GM12872 (cell line): ENCODE measurements at regions not wholly inside any gene's neighbourhood (a gene's known extent, or its start where the extent isn't known, plus 50 kb on each side); places are given as distances from the start of the nearest gene placed in this dataset.

ENCODE experiments used
- TF ChIP-seq, protein P1 (sequence below): IDR thresholded peaks from 3 replicates; pipeline ENCODE4 v1.5.1; 2011; ENCODE audit warnings: low read depth, mild to moderate bottlenecking, low read length, moderate library complexity; ENCODE audit not compliant: insufficient read depth

DNA sequence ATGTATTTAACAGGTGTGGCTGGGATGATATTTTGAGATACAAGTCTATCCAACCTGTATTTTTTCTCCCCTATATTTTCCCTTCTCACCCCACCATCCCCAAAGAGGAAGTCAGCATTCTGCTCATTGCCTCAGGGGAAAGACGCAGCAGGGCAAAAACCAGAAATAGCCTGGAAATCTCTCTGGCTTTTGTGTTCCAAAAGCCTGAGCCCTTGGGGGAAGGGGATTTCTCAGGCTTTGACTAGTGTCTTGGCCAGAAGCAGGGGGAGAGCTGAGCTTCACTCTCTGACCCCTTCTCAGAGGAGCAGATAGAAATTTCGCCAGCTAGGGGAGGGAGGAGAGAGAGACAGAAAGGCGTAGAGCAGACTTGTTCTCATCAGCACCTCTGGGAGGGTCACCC lies 244.7 kb downstream of the RRAGC start:
- TF ChIP-seq, protein P1, sequence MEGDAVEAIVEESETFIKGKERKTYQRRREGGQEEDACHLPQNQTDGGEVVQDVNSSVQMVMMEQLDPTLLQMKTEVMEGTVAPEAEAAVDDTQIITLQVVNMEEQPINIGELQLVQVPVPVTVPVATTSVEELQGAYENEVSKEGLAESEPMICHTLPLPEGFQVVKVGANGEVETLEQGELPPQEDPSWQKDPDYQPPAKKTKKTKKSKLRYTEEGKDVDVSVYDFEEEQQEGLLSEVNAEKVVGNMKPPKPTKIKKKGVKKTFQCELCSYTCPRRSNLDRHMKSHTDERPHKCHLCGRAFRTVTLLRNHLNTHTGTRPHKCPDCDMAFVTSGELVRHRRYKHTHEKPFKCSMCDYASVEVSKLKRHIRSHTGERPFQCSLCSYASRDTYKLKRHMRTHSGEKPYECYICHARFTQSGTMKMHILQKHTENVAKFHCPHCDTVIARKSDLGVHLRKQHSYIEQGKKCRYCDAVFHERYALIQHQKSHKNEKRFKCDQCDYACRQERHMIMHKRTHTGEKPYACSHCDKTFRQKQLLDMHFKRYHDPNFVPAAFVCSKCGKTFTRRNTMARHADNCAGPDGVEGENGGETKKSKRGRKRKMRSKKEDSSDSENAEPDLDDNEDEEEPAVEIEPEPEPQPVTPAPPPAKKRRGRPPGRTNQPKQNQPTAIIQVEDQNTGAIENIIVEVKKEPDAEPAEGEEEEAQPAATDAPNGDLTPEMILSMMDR, result no peak

DNA sequence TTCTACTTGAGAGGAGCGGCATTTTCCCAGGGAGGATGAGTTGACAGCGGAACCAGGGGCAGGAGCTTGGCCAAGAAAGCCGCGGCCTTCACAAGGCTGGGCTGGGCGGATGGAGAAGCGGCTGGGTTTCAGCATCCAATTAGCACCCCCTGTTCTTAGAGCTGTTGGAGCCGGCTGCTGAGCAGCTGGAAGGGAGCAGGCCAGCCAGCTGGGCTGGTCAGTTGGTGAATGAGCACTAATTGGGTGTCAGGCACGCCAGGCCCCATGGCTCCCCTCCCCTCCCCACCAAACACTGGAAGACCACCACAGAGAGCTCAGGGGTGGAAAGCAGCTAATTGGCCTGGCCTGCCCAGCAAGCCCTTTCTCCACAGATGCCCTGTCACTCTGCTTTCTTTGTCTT lies 245.6 kb downstream of the RRAGC start:
- TF ChIP-seq, protein P1, result no peak

DNA sequence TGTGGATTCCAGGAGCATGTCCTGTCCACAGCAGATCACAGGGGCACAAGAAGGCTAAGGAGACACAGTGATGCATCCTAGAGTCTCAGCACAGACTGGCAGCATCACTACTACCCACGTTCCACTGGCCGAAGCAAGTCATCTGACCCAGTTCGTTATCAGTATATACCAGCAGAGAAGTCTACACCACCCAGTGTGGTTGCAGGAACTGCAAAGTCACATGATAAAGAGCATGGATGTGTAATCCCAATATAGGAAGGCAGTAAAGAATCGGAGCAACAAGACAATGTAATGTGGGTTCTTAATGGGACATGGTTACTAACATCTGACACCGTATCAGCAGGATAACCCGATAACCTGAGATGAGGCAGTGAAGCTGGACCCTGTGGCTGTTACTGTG lies 246.6 kb downstream of the RRAGC start:
- TF ChIP-seq, protein P1, result no peak

DNA sequence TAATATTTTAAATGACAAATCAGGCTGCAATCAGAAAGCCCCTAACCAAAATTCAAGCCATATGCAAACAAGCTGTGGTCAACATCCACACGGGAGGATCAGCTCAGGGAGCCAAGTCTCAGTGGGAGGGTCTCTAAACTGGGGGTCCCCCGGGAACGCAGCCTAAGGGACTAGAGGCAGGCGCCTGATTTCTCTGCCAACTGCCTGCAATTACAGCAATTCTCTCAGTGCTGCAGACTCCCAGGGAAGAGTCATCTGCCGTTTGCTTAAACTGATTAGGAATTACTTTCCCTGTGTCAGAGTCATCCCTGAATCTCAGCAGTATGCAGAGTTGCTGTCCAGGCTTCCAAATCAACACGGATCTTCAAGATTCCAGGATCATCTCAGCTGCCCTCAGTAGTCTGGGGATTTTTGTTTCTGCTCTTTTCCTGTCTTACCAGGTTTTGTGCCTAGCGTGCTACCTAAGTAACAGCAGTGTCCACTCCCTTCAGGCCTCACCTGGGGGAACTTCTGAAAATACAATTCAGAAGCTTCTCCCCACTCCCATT lies 247.8 kb downstream of the RRAGC start:
- TF ChIP-seq, protein P1, result no peak

DNA sequence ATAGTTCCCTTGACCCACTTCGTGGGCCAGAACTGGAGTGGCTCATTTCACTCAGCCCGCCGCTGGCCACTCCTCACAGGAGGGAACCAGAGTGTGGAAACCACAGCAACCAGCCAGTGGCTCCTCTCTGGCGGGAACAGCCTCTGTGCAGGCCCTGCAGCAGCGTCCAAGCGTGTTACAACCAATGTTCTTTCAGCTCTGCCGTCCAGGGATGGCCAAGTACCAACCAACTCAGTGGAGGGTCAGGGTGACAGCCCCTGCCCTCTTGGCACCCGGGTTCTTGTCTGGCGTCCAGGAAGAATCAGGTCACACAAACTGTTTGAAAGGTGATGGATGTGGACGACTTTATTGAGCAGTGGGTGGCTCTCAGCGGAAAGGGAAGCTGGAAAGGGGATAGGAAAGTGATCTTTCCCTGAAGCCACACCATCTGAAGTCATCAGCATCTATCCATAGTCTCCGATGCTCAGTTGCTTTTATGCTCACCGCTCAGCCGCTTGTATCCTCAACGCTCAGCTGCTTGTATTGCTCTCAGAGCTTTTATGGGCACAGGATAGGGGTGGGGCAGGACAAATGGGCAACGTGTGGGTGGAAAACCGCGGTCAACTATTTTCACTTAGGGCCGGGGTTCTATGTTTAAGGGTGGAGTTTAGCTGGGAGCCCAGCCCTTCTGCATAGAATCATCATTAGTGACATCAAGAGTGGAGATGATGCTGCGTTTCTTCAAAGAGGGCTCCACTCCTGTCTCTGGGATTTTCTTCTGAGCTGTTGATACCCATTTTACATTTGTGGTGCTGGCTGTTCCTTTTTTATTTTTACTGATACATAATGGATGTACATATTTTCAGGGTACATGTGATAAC lies 250.2 kb downstream of the RRAGC start:
- TF ChIP-seq, protein P1, result no peak

DNA sequence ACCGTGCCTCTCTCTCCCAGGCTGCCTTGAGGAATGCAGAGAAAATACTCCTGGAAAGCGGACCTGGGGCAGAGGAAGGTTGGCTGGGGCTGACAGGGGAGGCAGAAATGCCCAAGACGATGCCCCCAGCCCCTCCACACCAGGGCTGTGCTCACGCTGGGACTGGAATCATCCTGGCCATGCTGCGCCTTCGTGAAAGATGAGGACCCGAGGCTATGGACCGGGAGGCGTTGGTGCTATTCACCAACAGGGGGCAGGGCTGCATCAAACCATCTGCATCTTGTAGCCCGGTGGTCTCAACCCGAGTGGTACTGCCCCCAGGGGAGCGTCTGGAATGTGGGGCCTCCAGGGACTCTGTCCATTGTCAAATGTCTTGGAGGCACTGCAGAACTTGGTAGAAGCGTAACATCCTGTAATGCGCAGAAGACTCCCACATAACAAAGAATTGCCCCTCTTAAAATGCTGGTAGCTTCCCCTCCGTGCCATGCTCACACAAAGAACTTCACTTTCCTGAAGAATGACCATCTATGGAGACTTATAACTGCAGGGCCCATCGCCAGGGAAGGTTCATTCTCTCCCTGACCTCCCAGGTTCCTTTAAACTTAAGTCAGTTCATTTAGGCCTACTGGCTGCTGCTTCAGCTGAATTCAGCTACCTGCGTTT lies 251.2 kb downstream of the RRAGC start:
- TF ChIP-seq, protein P1, result peak; percentile 73

DNA sequence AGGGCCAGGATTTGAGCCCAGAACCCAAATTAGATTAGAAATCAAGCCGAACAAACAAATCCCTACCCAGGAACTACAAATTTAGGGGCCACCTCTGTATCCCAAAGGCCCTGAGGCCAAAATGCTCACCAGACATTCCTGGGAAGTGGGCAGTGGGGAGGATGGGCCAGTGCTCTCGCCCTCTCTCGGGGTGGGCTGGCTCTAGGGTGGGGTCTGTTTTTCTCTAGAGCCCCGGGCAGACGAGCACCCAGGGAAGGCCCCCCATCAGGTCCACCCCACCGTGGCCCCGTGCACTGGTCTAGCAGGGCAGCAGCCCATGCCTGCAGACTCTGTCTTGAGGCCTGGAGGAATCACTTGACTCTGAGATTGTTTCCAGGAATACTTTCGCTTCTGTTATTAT lies 252.0 kb downstream of the RRAGC start:
- TF ChIP-seq, protein P1, result no peak
